Activated CD8-positive, alpha-beta T cell treated with anti-CD3 and anti-CD28 coated beads, Interleukin-2, amount 10 ng/mL, durations not matched to agents 7 days and 5 days (primary cell): ENCODE measurements at regions not wholly inside any gene's neighbourhood (a gene's known extent, or its start where the extent isn't known, plus 50 kb on each side); places are given as distances from the start of the nearest gene placed in this dataset.
"Not testable (repeated sequence)": the region's sequence is repeated elsewhere in the genome, so short reads cannot be mapped to it uniquely, and the experiment has no call there.

Experiments
- ATAC-seq: fragments of 150-1000 bp; cut with Tn5 transposase; one replicate; pipeline ENCODE4 v1.10.0; 2021; ENCODE audit warnings: moderate library complexity
- CTCF ChIA-PET: fragments of 350-600 bp; sonication (Branson Sonifier 250); formaldehyde crosslinking; loops from one replicate; lab custom pipeline; 2021; ENCODE audit warnings: antibody characterized with exemption; lab: Charles Lee
- POLR2A ChIA-PET: fragments of 350-600 bp; sonication (Branson Sonifier 250); formaldehyde crosslinking; loops from one replicate; lab custom pipeline; 2021; ENCODE audit warnings: antibody characterized with exemption; lab: Charles Lee
- DNase-seq: peaks from one replicate; pipeline ENCODE4 v3.0.0-alpha.2; 2020
- H3K27ac Mint-ChIP-seq: one replicate; pipeline ENCODE4 v1.8.0; 2021; ENCODE audit warnings: mild to moderate bottlenecking, mixed read lengths
- H3K27me3 Mint-ChIP-seq: one replicate; pipeline ENCODE4 v1.8.0; 2021; ENCODE audit warnings: low read depth, mixed read lengths
- H3K36me3 Mint-ChIP-seq: one replicate; pipeline ENCODE4 v1.8.0; 2021; ENCODE audit warnings: low read depth, mixed read lengths
- H3K4me1 Mint-ChIP-seq: one replicate; pipeline ENCODE4 v1.8.0; 2021; ENCODE audit warnings: low read depth, mixed read lengths
- H3K4me3 Mint-ChIP-seq: one replicate; pipeline ENCODE4 v1.8.0; 2021; ENCODE audit warnings: mild to moderate bottlenecking, mixed read lengths
- H3K9me3 Mint-ChIP-seq: one replicate; pipeline ENCODE4 v1.8.0; 2022; ENCODE audit warnings: mixed read lengths; ENCODE audit not compliant: insufficient read depth

- peaks cover 2% of the 10 kb centered on the region for H3K27me3 Mint-ChIP-seq
- DNase-seq: no peak
- no peaks in the 10 kb centered on the region for H3K36me3 Mint-ChIP-seq
- ATAC-seq: no peak
- peaks cover 12% of the 10 kb centered on the region for H3K9me3 Mint-ChIP-seq
- H3K27ac Mint-ChIP-seq: no peak overlapping the region
- H3K4me3 Mint-ChIP-seq: no peak overlapping the region
- no peaks in the 10 kb centered on the region for H3K4me1 Mint-ChIP-seq
- POLR2A ChIA-PET: no interaction called here
- CTCF ChIA-PET: interaction anchor here (2.3 kb wide), 1 partner anchor 10 kb away, joined by 11 read pairs; no protein-coding TSS in a partner anchor
These were observed 88.7 kb upstream of the ATP8B1 start for GRCh38 chr18:57891707-57892391.

GRCh38 chr18:57890266-57890665, 87.2 kb upstream of the ATP8B1 start:
- ChIA-PET POLR2A (no interaction called here), CTCF (interaction anchor here (2.3 kb wide), 1 partner anchor 8 kb away, joined by 11 read pairs; no protein-coding TSS in a partner anchor)
- peaks cover 12% of the 10 kb centered on the region for H3K9me3 Mint-ChIP-seq
- no peak for DNase-seq
- H3K27me3 Mint-ChIP-seq: no peaks in the 10 kb centered on the region
- no peak overlapping the region for H3K4me3 Mint-ChIP-seq
- H3K4me1 Mint-ChIP-seq: no peaks in the 10 kb centered on the region
- H3K36me3 Mint-ChIP-seq: no peaks in the 10 kb centered on the region
- no peak for ATAC-seq
- H3K27ac Mint-ChIP-seq: no peak overlapping the region

- ATAC-seq: no peak
These were observed 86.7 kb upstream of the ATP8B1 start for GRCh38 chr18:57889841-57890240.

GRCh38 chr18:57887543-57888383, 84.6 kb upstream of the ATP8B1 start:
- H3K4me3 Mint-ChIP-seq: no peak overlapping the region
- H3K27ac Mint-ChIP-seq: no peak overlapping the region
- H3K36me3 Mint-ChIP-seq: no peaks in the 10 kb centered on the region
- H3K9me3 Mint-ChIP-seq: peaks cover 12% of the 10 kb centered on the region
- H3K27me3 Mint-ChIP-seq: no peaks in the 10 kb centered on the region
- H3K4me1 Mint-ChIP-seq: no peaks in the 10 kb centered on the region
- DNase-seq: no peak
- CTCF ChIA-PET: interaction anchor here (1.4 kb wide), 1 partner anchor 234 kb away, joined by 4 read pairs; no protein-coding TSS in a partner anchor
- ATAC-seq: no peak
- POLR2A ChIA-PET: no interaction called here

More at GRCh38 chr18:57889841-57890240, 86.7 kb upstream of the ATP8B1 start:
- Mint-ChIP-seq H3K4me1 (no peaks in the 10 kb centered on the region), H3K27me3 (no peaks in the 10 kb centered on the region), H3K36me3 (no peaks in the 10 kb centered on the region), H3K4me3 (no peak overlapping the region), H3K9me3 (peaks cover 12% of the 10 kb centered on the region), H3K27ac (no peak overlapping the region)
- CTCF ChIA-PET: interaction anchor here (2.3 kb wide), 1 partner anchor 8 kb away, joined by 11 read pairs; no protein-coding TSS in a partner anchor
- DNase-seq: no peak
- POLR2A ChIA-PET: no interaction called here

GRCh38 chr18:57885931-57886330, 82.8 kb upstream of the ATP8B1 start:
- no peak overlapping the region for H3K4me3 Mint-ChIP-seq
- POLR2A ChIA-PET: no interaction called here

GRCh38 chr18:57882465-57882864, 79.3 kb upstream of the ATP8B1 start:
- ATAC-seq (no peak), DNase-seq (no peak)
- Mint-ChIP-seq H3K9me3 (no peaks in the 10 kb centered on the region), H3K27ac (no peak overlapping the region), H3K4me3 (no peak overlapping the region), H3K36me3 (no peaks in the 10 kb centered on the region), H3K4me1 (no peaks in the 10 kb centered on the region), H3K27me3 (peaks cover 2% of the 10 kb centered on the region)
- POLR2A ChIA-PET: no interaction called here
- CTCF ChIA-PET: interaction anchor here (0.5 to 2.2 kb wide), 29 partner anchors 9 to 300 kb away, joined by 3 to 20 read pairs (median 4); no protein-coding TSS in a partner anchor

More at GRCh38 chr18:57885931-57886330, 82.8 kb upstream of the ATP8B1 start:
- Mint-ChIP-seq H3K4me1 (no peaks in the 10 kb centered on the region), H3K27me3 (peaks cover 2% of the 10 kb centered on the region), H3K9me3 (peaks cover 12% of the 10 kb centered on the region), H3K36me3 (no peaks in the 10 kb centered on the region), H3K27ac (no peak overlapping the region)
- CTCF ChIA-PET: interaction anchor here (0.6 kb wide), 1 partner anchor 10 kb away, joined by 3 read pairs; no protein-coding TSS in a partner anchor
- no peak for DNase-seq
- no peak for ATAC-seq

GRCh38 chr18:57881818-57882413, 78.8 kb upstream of the ATP8B1 start:
- no peak overlapping the region for H3K4me3 Mint-ChIP-seq
- CTCF ChIA-PET: interaction anchor here (0.5 to 2.2 kb wide), 29 partner anchors 9 to 301 kb away, joined by 3 to 20 read pairs (median 4); no protein-coding TSS in a partner anchor
- POLR2A ChIA-PET: no interaction called here
- peak; percentile 70 for DNase-seq
- no peak overlapping the region for H3K27ac Mint-ChIP-seq
- no peaks in the 10 kb centered on the region for H3K4me1 Mint-ChIP-seq
- no peaks in the 10 kb centered on the region for H3K9me3 Mint-ChIP-seq
- peaks cover 2% of the 10 kb centered on the region for H3K27me3 Mint-ChIP-seq
- H3K36me3 Mint-ChIP-seq: no peaks in the 10 kb centered on the region
- ATAC-seq: peak; percentile 82

GRCh38 chr18:57879924-57880323, 76.8 kb upstream of the ATP8B1 start:
- ATAC-seq, H3K27me3 Mint-ChIP-seq, H3K4me3 Mint-ChIP-seq, H3K4me1 Mint-ChIP-seq, DNase-seq, POLR2A ChIA-PET, H3K9me3 Mint-ChIP-seq, H3K36me3 Mint-ChIP-seq, CTCF ChIA-PET, H3K27ac Mint-ChIP-seq: not testable (repeated sequence)

GRCh38 chr18:57869221-57869620, 66.1 kb upstream of the ATP8B1 start:
- H3K36me3 Mint-ChIP-seq: peaks cover 2% of the 10 kb centered on the region
- no peak overlapping the region for H3K27ac Mint-ChIP-seq
- ChIA-PET CTCF (interaction anchor here (1.6 kb wide), 1 partner anchor 266 kb away, joined by 3 read pairs; no protein-coding TSS in a partner anchor), POLR2A (no interaction called here)
- H3K27me3 Mint-ChIP-seq: peaks cover 21% of the 10 kb centered on the region
- H3K4me1 Mint-ChIP-seq: no peaks in the 10 kb centered on the region
- ATAC-seq (no peak), DNase-seq (no peak)
- no peak overlapping the region for H3K4me3 Mint-ChIP-seq
- peaks cover 9% of the 10 kb centered on the region for H3K9me3 Mint-ChIP-seq

- POLR2A ChIA-PET: no interaction called here
- no peaks in the 10 kb centered on the region for H3K36me3 Mint-ChIP-seq
- H3K4me1 Mint-ChIP-seq: no peaks in the 10 kb centered on the region
- no peak overlapping the region for H3K27ac Mint-ChIP-seq
- peaks cover 11% of the 10 kb centered on the region for H3K27me3 Mint-ChIP-seq
- DNase-seq: no peak
- no peak for ATAC-seq
- H3K9me3 Mint-ChIP-seq: peaks cover under 1% of the 10 kb centered on the region
- CTCF ChIA-PET: no interaction called here
- H3K4me3 Mint-ChIP-seq: no peak overlapping the region
These were observed 63.2 kb upstream of the ATP8B1 start for GRCh38 chr18:57866355-57866754.

- DNase-seq (no peak), ATAC-seq (no peak)
- Mint-ChIP-seq H3K36me3 (no peaks in the 10 kb centered on the region), H3K27me3 (peaks cover 11% of the 10 kb centered on the region), H3K9me3 (no peaks in the 10 kb centered on the region), H3K4me1 (no peaks in the 10 kb centered on the region), H3K27ac (no peak overlapping the region), H3K4me3 (no peak overlapping the region)
- ChIA-PET CTCF (interaction anchor here (1.1 to 1.2 kb wide), 2 partner anchors 18 to 234 kb away, joined by 3 read pairs; no protein-coding TSS in a partner anchor), POLR2A (no interaction called here)
These were observed 61.6 kb upstream of the ATP8B1 start for GRCh38 chr18:57864615-57865121.
